H9 (cell line): ENCODE measurements at regions not wholly inside any gene's neighbourhood (a gene's known extent, or its start where the extent isn't known, plus 50 kb on each side); places are given as distances from the start of the nearest gene placed in this dataset.

Experiments used
- DNase-seq: peaks from one replicate; pipeline ENCODE4 v3.0.0-alpha.2; 2017
- H2AFZ ChIP-seq: one replicate; pipeline ENCODE4 v1.6.1; 2013; ENCODE audit warnings: mild to moderate bottlenecking, low read length, control low read depth, moderate library complexity
- H2AK5ac ChIP-seq: 2 replicates; pipeline ENCODE4 v1.6.1; 2013; ENCODE audit warnings: low read length, control low read depth, mixed read lengths; ENCODE audit not compliant: insufficient read length
- H2BK120ac ChIP-seq: one replicate; pipeline ENCODE4 v1.6.1; 2013; ENCODE audit warnings: low read depth, mild to moderate bottlenecking, low read length, control low read depth, inconsistent platforms; ENCODE audit not compliant: poor library complexity, severe bottlenecking
- H2BK12ac ChIP-seq: 2 replicates; pipeline ENCODE4 v1.6.1; 2013; ENCODE audit warnings: low read length, control low read depth, mixed read lengths, low read depth; ENCODE audit not compliant: insufficient read length
- H2BK15ac ChIP-seq: 2 replicates; pipeline ENCODE4 v1.6.1; 2013; ENCODE audit warnings: low read depth, low read length, control low read depth
- H2BK20ac ChIP-seq: one replicate; pipeline ENCODE4 v1.6.1; 2013; ENCODE audit warnings: low read depth, mild to moderate bottlenecking, low read length, control low read depth, inconsistent platforms; ENCODE audit not compliant: poor library complexity, severe bottlenecking
- H2BK5ac ChIP-seq: 2 replicates; pipeline ENCODE4 v1.6.1; 2013; ENCODE audit warnings: low read length, control low read depth, mixed read lengths; ENCODE audit not compliant: insufficient read length
- H3K14ac ChIP-seq: 2 replicates; pipeline ENCODE4 v1.6.1; 2013; ENCODE audit warnings: low read length, control low read depth; ENCODE audit not compliant: insufficient read depth
- H3K18ac ChIP-seq: 2 replicates; pipeline ENCODE4 v1.6.1; 2013; ENCODE audit warnings: low read depth, mild to moderate bottlenecking, mixed read lengths, low read length, control low read depth; ENCODE audit not compliant: insufficient read length
- H3K23ac ChIP-seq: 2 replicates; pipeline ENCODE4 v1.6.1; 2013; ENCODE audit warnings: low read length, control low read depth, mixed read lengths, low read depth; ENCODE audit not compliant: insufficient read length
- H3K23me2 ChIP-seq: 2 replicates; pipeline ENCODE4 v1.6.1; 2013; ENCODE audit warnings: low read depth, mild to moderate bottlenecking, mixed read lengths, low read length, control low read depth; ENCODE audit not compliant: insufficient read length, poor library complexity, severe bottlenecking
- H3K27ac ChIP-seq: 2 replicates; pipeline ENCODE4 v1.5.1; 2013; ENCODE audit warnings: low read length, control low read depth, mixed read lengths, low read depth; ENCODE audit not compliant: insufficient read length
- H3K27me3 ChIP-seq: 2 replicates; pipeline ENCODE4 v1.6.1; 2013; ENCODE audit warnings: low read length, control low read depth, inconsistent platforms; ENCODE audit not compliant: insufficient read depth
- H3K4ac ChIP-seq: 2 replicates; pipeline ENCODE4 v1.6.1; 2013; ENCODE audit warnings: low read depth, mild to moderate bottlenecking, control low read depth, inconsistent platforms, low read length, moderate library complexity
- H3K4me1 ChIP-seq: 2 replicates; pipeline ENCODE4 v1.6.1; 2013; ENCODE audit warnings: low read length, control low read depth, inconsistent platforms; ENCODE audit not compliant: insufficient read depth
- H3K4me2 ChIP-seq: 2 replicates; pipeline ENCODE4 v1.6.1; 2013; ENCODE audit warnings: low read length, control low read depth, mixed read lengths; ENCODE audit not compliant: insufficient read length, insufficient read depth
- H3K56ac ChIP-seq: 2 replicates; pipeline ENCODE4 v1.6.1; 2013; ENCODE audit warnings: low read depth, mild to moderate bottlenecking, mixed read lengths, low read length, control low read depth; ENCODE audit not compliant: insufficient read length
- H3K79me1 ChIP-seq: 2 replicates; pipeline ENCODE4 v1.6.1; 2013; ENCODE audit warnings: low read depth, mild to moderate bottlenecking, moderate library complexity, low read length, control low read depth, inconsistent platforms; ENCODE audit not compliant: insufficient read depth, poor library complexity, severe bottlenecking
- H3K79me2 ChIP-seq: 2 replicates; pipeline ENCODE4 v1.6.1; 2013; ENCODE audit warnings: low read length, control low read depth, inconsistent platforms; ENCODE audit not compliant: insufficient read depth
- H3K9ac ChIP-seq: 2 replicates; pipeline ENCODE4 v1.6.1; 2013; ENCODE audit warnings: low read length, control low read depth, mixed read lengths; ENCODE audit not compliant: insufficient read length; ENCODE audit errors: extremely low read depth
- H3K9me3 ChIP-seq: one replicate; pipeline ENCODE4 v1.6.1; 2013; ENCODE audit warnings: low read depth, low read length, inconsistent platforms; ENCODE audit not compliant: control insufficient read depth
- H3T11ph ChIP-seq: one replicate; pipeline ENCODE4 v1.6.1; 2013; ENCODE audit warnings: mild to moderate bottlenecking, low read length, control low read depth, inconsistent platforms
- H4K20me1 ChIP-seq: one replicate; pipeline ENCODE4 v1.6.1; 2013; ENCODE audit not compliant: control insufficient read depth, insufficient read length, insufficient read depth
- H4K5ac ChIP-seq: 2 replicates; pipeline ENCODE4 v1.6.1; 2013; ENCODE audit warnings: low read depth, mild to moderate bottlenecking, mixed read lengths, low read length, control low read depth; ENCODE audit not compliant: insufficient read length
- H4K8ac ChIP-seq: replicated peaks from 2 replicates; pipeline ENCODE4 v1.6.1; 2013; ENCODE audit warnings: low read length, control low read depth, mixed read lengths, low read depth; ENCODE audit not compliant: insufficient read length
- H4K91ac ChIP-seq: 2 replicates; pipeline ENCODE4 v1.6.1; 2013; ENCODE audit warnings: low read depth, mild to moderate bottlenecking, moderate library complexity, mixed read lengths, low read length, control low read depth; ENCODE audit not compliant: insufficient read length
- H3K27ac Mint-ChIP-seq, 3 experiments: 2 replicates in 2 of 3; 3 replicates in 1 of 3; pipeline ENCODE4 v1.8.0; 2020 to 2021; ENCODE audit warnings: mixed read lengths in 3 of 3, mild to moderate bottlenecking in 1 of 3, moderate library complexity in 1 of 3
- H3K27me3 Mint-ChIP-seq: 2 replicates; pipeline ENCODE4 v1.8.0; 2021; ENCODE audit warnings: low read depth, mild to moderate bottlenecking, moderate library complexity, mixed read lengths
- H3K36me3 Mint-ChIP-seq, 3 experiments: 2 replicates in 2 of 3; 3 replicates in 1 of 3; pipeline ENCODE4 v1.8.0; 2020 to 2021; ENCODE audit warnings: low read depth in 3 of 3, mixed read lengths in 3 of 3; ENCODE audit not compliant: insufficient read depth in 1 of 3
- H3K4me1 Mint-ChIP-seq, 2 experiments: 2 replicates each; pipeline ENCODE4 v1.8.0; 2020; ENCODE audit warnings: mixed read lengths in 2 of 2
- H3K4me3 Mint-ChIP-seq, 2 experiments: 2 replicates in 1 of 2; 3 replicates in 1 of 2; pipeline ENCODE4 v1.8.0; 2020 to 2021; ENCODE audit warnings: mild to moderate bottlenecking in 2 of 2, mixed read lengths in 2 of 2, moderate library complexity in 1 of 2
- H3K9me3 Mint-ChIP-seq, 2 experiments: 2 replicates in 1 of 2; 3 replicates in 1 of 2; pipeline ENCODE4 v1.8.0; 2020; ENCODE audit warnings: mild to moderate bottlenecking in 2 of 2, mixed read lengths in 2 of 2, moderate library complexity in 1 of 2
- CTCF ChIP-seq: fragments of 200-600 bp; sonication (generic); conservative IDR thresholded peaks from 3 replicates; pipeline ENCODE4 v1.8.0; 2021; ENCODE audit warnings: antibody characterized with exemption, mild to moderate bottlenecking
- WGBS: extraction: QIAGEN DNeasy Blood & Tissue Kit; methylation state at CpG from one replicate; pipeline ENCODE4 v1.1.7; 2013; ENCODE audit warnings: missing lambda C conversion rate, low lambda C conversion rate, mixed read lengths; ENCODE audit not compliant: insufficient read length; ENCODE audit errors: extremely low coverage; 5-methylcytosine and 5-hydroxymethylcytosine counted together

GRCh38 chr19:29409076-29409862 lies 116.5 kb upstream of the VSTM2B start:
- no peak overlapping the region for H3K27ac ChIP-seq
- no peaks in the 10 kb centered on the region for H3K79me1 ChIP-seq
- Mint-ChIP-seq H3K36me3 (no peaks in the 10 kb centered on the region), H3K9me3 (no peaks in the 10 kb centered on the region), H3K27me3 (peaks cover 1% of the 10 kb centered on the region; the same call in 1 of the 2 replicates), H3K4me3 (no peak overlapping the region), H3K27ac (no peak overlapping the region), H3K4me1 (peaks cover 7 to 16% of the 10 kb centered on the region in 2 experiments; a peak in 3 of 4 replicates)
- no peaks in the 10 kb centered on the region for H3K4me1 ChIP-seq
- H2BK5ac ChIP-seq, result no peak overlapping the region
- H2BK15ac ChIP-seq, result no peak overlapping the region
- no peak overlapping the region for H3T11ph ChIP-seq
- no peak overlapping the region for H4K5ac ChIP-seq
- no peaks in the 10 kb centered on the region for H3K23me2 ChIP-seq
- no peak for TF ChIP-seq CTCF
- no peak overlapping the region for H2AFZ ChIP-seq
- DNase-seq, result no peak
- no peak overlapping the region for H3K4me2 ChIP-seq
- no CpG with 5 or more reads among the region's 14 CpGs for WGBS
- no peak overlapping the region for H4K91ac ChIP-seq
- H3K9me3 ChIP-seq, result no peaks in the 10 kb centered on the region
- H2BK12ac ChIP-seq, result no peak overlapping the region
- H3K79me2 ChIP-seq, result no peaks in the 10 kb centered on the region
- H3K14ac ChIP-seq, result no peak overlapping the region; the same call in 1 of the 2 replicates
- no peak overlapping the region for H3K23ac ChIP-seq
- no peak overlapping the region for H2AK5ac ChIP-seq
- no peak overlapping the region for H3K9ac ChIP-seq
- no peaks in the 10 kb centered on the region for H3K27me3 ChIP-seq
- no peaks in the 10 kb centered on the region for H4K20me1 ChIP-seq
- H2BK20ac ChIP-seq, result no peak overlapping the region
- no peak overlapping the region for H2BK120ac ChIP-seq
- no peak overlapping the region for H4K8ac ChIP-seq
- no peak overlapping the region for H3K4ac ChIP-seq
- no peak overlapping the region for H3K56ac ChIP-seq
- H3K18ac ChIP-seq, result no peak overlapping the region
